ENCODE measurements at regions not wholly inside any gene's neighbourhood (a gene's known extent, or its start where the extent isn't known, plus 50 kb on each side); places are given as distances from the start of the nearest gene placed in this dataset.
"Not testable (repeated sequence)": the region's sequence is repeated elsewhere in the genome, so short reads cannot be mapped to it uniquely, and the experiment has no call there.

DNA sequence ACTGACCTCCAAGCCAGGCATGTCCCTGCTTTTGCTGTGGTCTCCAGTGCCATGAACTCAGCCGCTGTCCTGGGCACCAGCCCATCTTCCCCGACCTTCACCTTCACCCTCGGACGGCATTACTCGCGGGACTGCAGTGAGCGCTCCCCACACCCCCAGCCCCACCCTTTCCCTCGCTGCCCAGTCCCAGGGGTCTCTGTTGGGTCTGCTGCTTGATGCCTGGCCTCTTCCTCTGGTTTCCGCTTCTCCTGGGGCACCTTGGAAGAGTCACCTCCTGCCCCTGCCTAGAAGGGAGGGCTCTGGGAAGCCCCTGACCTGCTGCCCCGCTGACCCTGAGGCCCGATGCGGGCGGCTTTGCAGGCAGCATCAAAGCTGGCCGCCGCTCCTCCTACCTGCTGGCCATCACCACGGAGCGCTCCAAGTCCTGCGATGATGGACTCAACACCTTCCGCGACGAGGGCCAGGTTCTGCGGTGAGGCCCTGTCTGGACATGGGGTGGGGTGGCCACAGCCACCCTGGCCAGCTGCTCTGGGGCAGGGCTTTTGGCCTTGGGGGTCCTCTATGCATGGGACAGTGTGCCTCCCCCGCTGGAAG lies 102.3 kb downstream of the ZNF267 start:
- H3K27ac ChIP-seq, H3K4me3 ChIP-seq, DNase-seq, H3K9me3 ChIP-seq, H3K36me3 ChIP-seq, H3K27me3 ChIP-seq, H3K4me1 ChIP-seq: not testable (repeated sequence)

GRCh38 chr16:31978463-31978862 lies 104.9 kb downstream of the ZNF267 start:
- not testable (repeated sequence) for H3K9me3 ChIP-seq, H3K36me3 ChIP-seq, H3K4me3 ChIP-seq, H3K4me1 ChIP-seq, H3K27ac ChIP-seq, H3K27me3 ChIP-seq, DNase-seq

- not testable (repeated sequence) for H3K4me3 ChIP-seq, H3K27ac ChIP-seq, H3K36me3 ChIP-seq, H3K9me3 ChIP-seq, DNase-seq, H3K27me3 ChIP-seq, H3K4me1 ChIP-seq
These were observed 108.1 kb downstream of the ZNF267 start for GRCh38 chr16:31981739-31982138.

- not testable (repeated sequence) for H3K27me3 ChIP-seq, H3K27ac ChIP-seq
These were observed 109.4 kb downstream of the ZNF267 start for GRCh38 chr16:31982986-31983385.

DNA sequence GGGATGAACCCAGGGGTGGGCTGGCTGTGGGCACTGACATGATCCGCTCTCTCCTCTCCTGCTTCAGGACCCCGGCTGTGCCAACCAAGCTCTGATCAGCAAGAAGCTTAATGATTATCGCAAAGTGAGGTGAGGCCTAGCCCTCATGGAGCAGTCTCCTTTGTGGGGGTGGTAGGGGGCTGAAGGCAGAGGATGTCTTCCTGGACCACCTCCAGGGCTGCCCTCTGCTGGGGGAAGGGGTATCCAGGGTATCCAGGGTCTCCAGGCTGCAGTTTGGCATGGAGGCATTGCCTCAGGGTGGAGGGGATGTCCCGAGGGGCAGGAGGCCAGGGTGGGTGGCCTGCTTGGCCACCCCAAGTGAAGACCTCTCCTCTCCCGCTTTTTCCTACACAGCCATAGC lies 110.1 kb downstream of the ZNF267 start:
- not testable (repeated sequence) for H3K4me3 ChIP-seq, H3K36me3 ChIP-seq, H3K27ac ChIP-seq, DNase-seq, H3K4me1 ChIP-seq, H3K9me3 ChIP-seq, H3K27me3 ChIP-seq

More at GRCh38 chr16:31982986-31983385, 109.4 kb downstream of the ZNF267 start:
- H3K9me3 ChIP-seq, DNase-seq, H3K4me3 ChIP-seq, H3K36me3 ChIP-seq, H3K4me1 ChIP-seq: not testable (repeated sequence)

GRCh38 chr16:31986895-31987294 lies 113.3 kb downstream of the ZNF267 start:
- not testable (repeated sequence) for H3K27ac ChIP-seq, H3K36me3 ChIP-seq, H3K27me3 ChIP-seq, H3K4me3 ChIP-seq, DNase-seq, H3K4me1 ChIP-seq, H3K9me3 ChIP-seq

GRCh38 chr16:31988595-31989581 lies 115.3 kb downstream of the ZNF267 start:
- peak in 2 of 3 donors; percentile 42 to 77 for DNase-seq
- not testable (repeated sequence) for H3K4me1 ChIP-seq, H3K9me3 ChIP-seq, H3K27me3 ChIP-seq, H3K36me3 ChIP-seq, H3K4me3 ChIP-seq, H3K27ac ChIP-seq
- peak in 1 of 6 experiments; percentile 31 for TF ChIP-seq CTCF (IDR thresholded peaks at IDR 0.05)

DNA sequence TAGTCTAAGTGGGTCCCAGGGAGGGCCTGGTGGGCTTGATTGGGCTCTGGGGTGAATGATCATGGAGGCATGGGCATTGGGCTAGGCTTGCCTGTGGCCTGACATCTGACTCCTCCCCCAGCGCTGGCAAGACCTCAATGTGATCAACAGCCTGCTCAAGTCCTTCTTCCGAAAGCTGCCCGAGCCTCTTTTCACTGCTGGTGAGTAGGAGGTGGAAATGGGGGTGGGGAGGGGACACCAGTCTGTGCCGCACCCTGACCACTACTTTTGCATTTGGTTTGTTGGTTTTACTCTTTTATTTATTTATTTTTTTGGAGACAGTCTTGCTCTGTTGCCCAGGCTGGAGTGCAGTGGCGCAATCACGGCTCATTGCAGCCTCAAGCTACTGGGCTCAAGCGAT lies 116.7 kb downstream of the ZNF267 start:
- H3K4me1 ChIP-seq, H3K36me3 ChIP-seq, H3K9me3 ChIP-seq, DNase-seq, H3K4me3 ChIP-seq, H3K27me3 ChIP-seq, H3K27ac ChIP-seq: not testable (repeated sequence)

- H3K36me3 ChIP-seq, H3K27me3 ChIP-seq, DNase-seq, H3K4me3 ChIP-seq, H3K4me1 ChIP-seq, H3K27ac ChIP-seq, H3K9me3 ChIP-seq: not testable (repeated sequence)
These were observed 117.4 kb downstream of the ZNF267 start for GRCh38 chr16:31990980-31991379.

GRCh38 chr16:31996325-31996724 lies 122.7 kb downstream of the ZNF267 start:
- H3K27me3 ChIP-seq, H3K36me3 ChIP-seq, H3K4me3 ChIP-seq, H3K27ac ChIP-seq, DNase-seq, H3K9me3 ChIP-seq, H3K4me1 ChIP-seq: not testable (repeated sequence)

DNA sequence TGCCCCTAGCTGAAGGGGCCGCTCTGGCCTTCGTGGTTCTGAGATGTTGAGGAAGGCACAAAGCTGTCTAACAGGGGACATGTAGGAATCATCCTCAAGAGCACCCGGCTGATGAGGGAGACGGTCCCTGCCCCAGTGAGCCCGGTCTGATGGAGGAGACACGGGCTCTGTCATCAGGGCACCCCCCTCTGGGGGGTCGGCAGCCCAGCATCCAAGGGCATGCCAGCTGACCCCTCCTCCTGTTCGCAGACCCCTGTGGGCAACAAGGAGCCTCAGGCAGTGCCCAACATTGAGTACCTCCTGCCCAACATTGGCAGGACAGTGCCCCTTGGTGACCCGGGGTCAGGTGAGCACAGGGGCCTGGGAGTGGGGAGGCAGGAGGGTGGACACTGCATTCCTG lies 128.9 kb downstream of the ZNF267 start:
- not testable (repeated sequence) for H3K4me3 ChIP-seq, H3K27me3 ChIP-seq, H3K9me3 ChIP-seq

DNA sequence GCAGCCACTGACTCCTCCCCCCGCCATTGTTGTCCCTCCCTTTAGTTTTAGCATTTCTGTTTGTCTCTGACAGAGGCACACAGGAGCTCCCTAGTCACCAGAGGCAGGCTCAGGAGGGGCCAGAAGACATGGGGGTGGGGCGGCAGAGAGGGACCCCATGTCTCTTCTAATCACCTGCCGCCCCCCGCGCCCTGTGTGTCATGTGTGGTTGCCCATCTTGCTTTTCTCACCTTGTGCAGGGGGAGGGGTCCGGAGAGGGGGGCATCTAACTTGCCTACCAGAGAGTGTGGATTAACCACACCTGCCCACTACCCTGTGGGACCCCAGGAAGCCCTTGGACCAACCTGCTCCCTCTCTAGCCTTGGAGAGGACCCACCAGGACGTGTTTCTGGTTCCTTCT lies 130.2 kb downstream of the ZNF267 start:
- not testable (repeated sequence) for H3K4me3 ChIP-seq, H3K27ac ChIP-seq, H3K36me3 ChIP-seq, H3K27me3 ChIP-seq, H3K4me1 ChIP-seq, H3K9me3 ChIP-seq, DNase-seq

More for the DNA sequence above, 128.9 kb downstream of the ZNF267 start:
- H3K27ac ChIP-seq, H3K36me3 ChIP-seq, DNase-seq, H3K4me1 ChIP-seq: not testable (repeated sequence)

DNA sequence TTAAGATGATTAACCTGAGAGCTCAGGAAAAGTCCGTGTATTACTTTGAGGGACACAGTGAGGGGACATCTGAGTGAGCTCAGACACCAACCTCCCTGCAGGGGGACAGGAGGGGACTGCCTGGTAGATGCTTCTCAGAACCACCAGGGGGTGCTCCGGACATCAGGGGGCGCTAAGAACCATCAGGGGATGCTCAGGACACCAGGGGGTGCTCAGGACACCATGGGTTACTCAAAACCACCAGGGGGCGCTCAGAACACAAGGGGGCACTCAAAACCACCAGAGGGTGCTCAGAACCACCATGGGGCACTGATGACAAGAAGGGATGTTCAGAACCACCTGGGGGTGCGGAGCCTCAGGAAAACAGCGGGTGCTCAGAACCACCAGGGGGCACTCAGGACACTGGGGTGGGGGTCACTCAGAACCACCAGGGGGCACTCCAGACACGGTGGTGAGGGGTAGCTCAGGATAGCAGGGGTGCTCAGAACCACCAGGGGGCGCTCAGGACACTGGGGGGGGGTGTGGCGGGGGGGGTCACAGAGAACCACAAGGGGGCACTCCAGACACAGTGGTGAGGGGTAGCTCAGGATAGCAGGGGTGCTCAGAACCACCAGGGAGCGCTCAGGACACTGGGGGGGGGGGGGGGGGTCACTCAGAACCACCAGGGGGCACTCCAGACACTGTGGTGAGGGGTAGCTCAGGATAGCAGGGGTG lies 165.3 kb downstream of the ZNF267 start:
- not testable (repeated sequence) for H3K27ac ChIP-seq, H3K9me3 ChIP-seq, DNase-seq

GRCh38 chr16:32039919-32040318 lies 166.3 kb downstream of the ZNF267 start:
- DNase-seq, H3K9me3 ChIP-seq: not testable (repeated sequence)

More for the DNA sequence above, 165.3 kb downstream of the ZNF267 start:
- H3K4me1 ChIP-seq, H3K4me3 ChIP-seq, H3K36me3 ChIP-seq, H3K27me3 ChIP-seq: not testable (repeated sequence)

More at GRCh38 chr16:32039919-32040318, 166.3 kb downstream of the ZNF267 start:
- not testable (repeated sequence) for H3K4me1 ChIP-seq, H3K27me3 ChIP-seq, H3K36me3 ChIP-seq, H3K27ac ChIP-seq, H3K4me3 ChIP-seq
